ENCODE measurements at regions not wholly inside any gene's neighbourhood (a gene's known extent, or its start where the extent isn't known, plus 50 kb on each side); places are given as distances from the start of the nearest gene placed in this dataset.
"Not testable (repeated sequence)": the region's sequence is repeated elsewhere in the genome, so short reads cannot be mapped to it uniquely, and the experiment has no call there.

DNA sequence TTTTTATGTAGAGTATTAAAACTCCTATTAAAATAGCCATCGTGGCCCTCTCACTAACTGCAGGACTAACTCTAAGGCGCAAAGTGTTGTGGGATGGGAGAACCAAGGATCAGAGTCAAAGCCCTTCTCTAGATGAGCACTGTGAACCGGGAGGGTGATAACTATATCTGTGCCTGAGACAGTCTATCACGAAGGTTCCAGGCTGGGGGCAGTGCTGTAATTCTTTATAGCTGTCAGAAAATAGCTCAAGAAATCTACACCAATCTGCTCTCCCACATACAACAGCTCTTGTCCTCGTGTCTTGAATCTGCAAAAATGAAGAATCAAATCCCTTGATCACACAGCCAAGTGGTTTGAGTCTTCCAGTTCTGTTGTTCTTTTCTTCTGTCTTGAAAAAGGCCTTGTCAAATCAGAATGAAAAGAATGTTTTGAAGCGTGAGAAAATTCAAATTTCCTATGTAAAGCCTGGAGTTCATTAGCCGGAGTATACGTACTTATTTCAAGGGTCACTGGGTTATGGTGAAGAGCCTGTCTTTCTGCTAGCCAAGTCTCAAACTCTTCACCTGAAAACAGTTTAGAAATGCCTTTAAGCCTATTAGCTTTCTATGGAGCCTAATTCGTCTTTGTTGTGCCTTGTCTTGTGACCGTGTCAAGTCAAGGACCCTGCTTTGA, 185.3 kb upstream of the NECTIN3 start:
- H3K4me2 ChIP-seq: no peak overlapping the region
- H3K27me3 ChIP-seq (ENCODE audit: insufficient read depth, low read depth): no peaks in the 10 kb centered on the region
- no peak overlapping the region for H3K9ac ChIP-seq
- TF ChIP-seq, protein P1, sequence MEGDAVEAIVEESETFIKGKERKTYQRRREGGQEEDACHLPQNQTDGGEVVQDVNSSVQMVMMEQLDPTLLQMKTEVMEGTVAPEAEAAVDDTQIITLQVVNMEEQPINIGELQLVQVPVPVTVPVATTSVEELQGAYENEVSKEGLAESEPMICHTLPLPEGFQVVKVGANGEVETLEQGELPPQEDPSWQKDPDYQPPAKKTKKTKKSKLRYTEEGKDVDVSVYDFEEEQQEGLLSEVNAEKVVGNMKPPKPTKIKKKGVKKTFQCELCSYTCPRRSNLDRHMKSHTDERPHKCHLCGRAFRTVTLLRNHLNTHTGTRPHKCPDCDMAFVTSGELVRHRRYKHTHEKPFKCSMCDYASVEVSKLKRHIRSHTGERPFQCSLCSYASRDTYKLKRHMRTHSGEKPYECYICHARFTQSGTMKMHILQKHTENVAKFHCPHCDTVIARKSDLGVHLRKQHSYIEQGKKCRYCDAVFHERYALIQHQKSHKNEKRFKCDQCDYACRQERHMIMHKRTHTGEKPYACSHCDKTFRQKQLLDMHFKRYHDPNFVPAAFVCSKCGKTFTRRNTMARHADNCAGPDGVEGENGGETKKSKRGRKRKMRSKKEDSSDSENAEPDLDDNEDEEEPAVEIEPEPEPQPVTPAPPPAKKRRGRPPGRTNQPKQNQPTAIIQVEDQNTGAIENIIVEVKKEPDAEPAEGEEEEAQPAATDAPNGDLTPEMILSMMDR (conservative IDR thresholded peaks at IDR 0.05; ENCODE audit: low read depth, low read length): no peak
- H3K36me3 ChIP-seq (ENCODE audit: insufficient read depth): no peaks in the 10 kb centered on the region
- H3K4me3 ChIP-seq (IDR thresholded peaks at IDR 0.05; ENCODE audit: insufficient read depth, low read depth, low read length): no peak overlapping the region
- peaks cover 12% of the 10 kb centered on the region for H3K4me1 ChIP-seq (ENCODE audit: low read depth, poor library complexity, severe bottlenecking)
- H2AFZ ChIP-seq (ENCODE audit: low read depth): no peak overlapping the region
- H3K27ac ChIP-seq: no peak overlapping the region
- H3K79me2 ChIP-seq (ENCODE audit: insufficient read depth, low read depth): no peaks in the 10 kb centered on the region
- H4K20me1 ChIP-seq (ENCODE audit: insufficient read depth): no peaks in the 10 kb centered on the region

DNA sequence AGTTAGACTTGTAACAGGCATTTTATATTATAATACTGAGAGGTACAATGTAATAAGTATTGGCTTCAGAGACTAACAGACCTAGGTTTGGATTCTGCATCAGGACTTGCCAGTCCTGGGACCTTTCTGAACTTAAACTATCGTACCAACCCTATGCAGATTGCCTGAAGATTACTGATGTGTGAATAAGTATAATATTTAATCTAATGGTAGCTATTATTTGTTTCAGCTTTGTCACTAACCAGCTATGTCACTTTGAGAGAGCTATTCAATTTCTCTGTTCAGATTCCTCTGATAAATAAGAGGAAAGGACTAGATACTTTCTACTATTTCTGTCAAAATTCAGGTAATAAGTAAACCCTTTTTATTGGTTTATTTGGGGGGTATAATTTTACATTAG, 184.4 kb upstream of the NECTIN3 start:
- H3K79me2 ChIP-seq (ENCODE audit: insufficient read depth, low read depth): no peaks in the 10 kb centered on the region
- H3K4me1 ChIP-seq (ENCODE audit: low read depth, poor library complexity, severe bottlenecking): peaks cover 4% of the 10 kb centered on the region
- no peak overlapping the region for H3K4me2 ChIP-seq
- no peaks in the 10 kb centered on the region for H3K36me3 ChIP-seq (ENCODE audit: insufficient read depth)
- H3K27me3 ChIP-seq (ENCODE audit: insufficient read depth, low read depth): no peaks in the 10 kb centered on the region
- no peak overlapping the region for H3K27ac ChIP-seq
- TF ChIP-seq, protein P1 (conservative IDR thresholded peaks at IDR 0.05; ENCODE audit: low read depth, low read length): no peak
- H3K4me3 ChIP-seq (IDR thresholded peaks at IDR 0.05; ENCODE audit: insufficient read depth, low read depth, low read length): no peak overlapping the region
- no peak overlapping the region for H2AFZ ChIP-seq (ENCODE audit: low read depth)
- H4K20me1 ChIP-seq (ENCODE audit: insufficient read depth): no peaks in the 10 kb centered on the region
- H3K9ac ChIP-seq: no peak overlapping the region

DNA sequence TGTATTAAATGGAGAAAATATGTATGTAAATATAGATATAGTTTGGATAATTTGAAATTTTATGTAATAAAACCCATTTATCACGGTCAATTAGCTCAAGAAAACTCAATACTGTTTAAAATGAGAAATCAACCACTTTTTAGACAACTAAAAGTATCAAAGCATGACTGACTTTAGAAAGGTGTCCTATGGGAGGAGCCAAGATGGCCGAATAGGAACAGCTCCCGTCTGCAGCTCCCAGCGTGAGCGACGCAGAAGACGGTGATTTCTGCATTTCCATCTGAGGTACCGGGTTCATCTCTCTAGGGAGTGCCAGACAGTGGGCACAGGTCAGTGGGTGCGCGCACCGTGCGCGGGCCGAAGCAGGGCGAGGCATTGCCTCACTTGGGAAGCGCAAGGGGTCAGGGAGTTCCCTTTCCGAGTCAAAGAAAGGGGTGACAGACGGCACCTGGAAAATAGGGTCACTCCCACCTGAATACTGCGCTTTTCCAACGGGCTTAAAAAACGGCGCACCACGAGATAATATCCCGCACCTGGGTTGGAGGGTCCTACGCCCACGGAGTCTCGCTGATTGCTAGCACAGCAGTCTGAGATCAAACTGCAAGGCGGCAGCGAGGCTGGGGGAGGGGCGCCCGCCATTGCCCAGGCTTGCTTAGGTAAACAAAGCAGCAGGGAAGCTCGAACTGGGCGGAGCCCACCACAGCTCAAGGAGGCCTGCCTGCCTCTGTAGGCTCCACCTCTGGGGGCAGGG, 182.8 kb upstream of the NECTIN3 start:
- not testable (repeated sequence) for H3K79me2 ChIP-seq (ENCODE audit: insufficient read depth, low read depth); H3K4me1 ChIP-seq (ENCODE audit: low read depth, poor library complexity, severe bottlenecking); H3K4me2 ChIP-seq; H3K27ac ChIP-seq; H4K20me1 ChIP-seq (ENCODE audit: insufficient read depth); H3K4me3 ChIP-seq (IDR thresholded peaks at IDR 0.05; ENCODE audit: insufficient read depth, low read depth, low read length); H3K36me3 ChIP-seq (ENCODE audit: insufficient read depth); H3K27me3 ChIP-seq (ENCODE audit: insufficient read depth, low read depth)
- H2AFZ ChIP-seq (ENCODE audit: low read depth): peak overlapping the region; percentile 26; the same call in 1 of the 2 replicates
- H3K9ac ChIP-seq: peak overlapping the region; percentile 49; the same call in 1 of the 2 replicates

DNA sequence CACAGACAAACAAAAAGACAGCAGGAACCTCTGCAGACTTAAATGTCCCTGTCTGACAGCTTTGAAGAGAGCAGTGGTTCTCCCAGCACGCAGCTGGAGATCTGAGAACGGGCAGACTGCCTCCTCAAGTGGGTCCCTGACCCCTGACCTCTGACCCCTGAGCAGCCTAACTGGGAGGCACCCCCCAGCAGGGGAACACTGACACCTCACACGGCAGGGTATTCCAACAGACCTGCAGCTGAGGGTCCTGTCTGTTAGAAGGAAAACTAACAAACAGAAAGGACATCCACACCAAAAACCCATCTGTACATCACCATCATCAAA, 182.3 kb upstream of the NECTIN3 start:
- not testable (repeated sequence) for H3K27me3 ChIP-seq (ENCODE audit: insufficient read depth, low read depth); H2AFZ ChIP-seq (ENCODE audit: low read depth); H3K9ac ChIP-seq; H3K4me1 ChIP-seq (ENCODE audit: low read depth, poor library complexity, severe bottlenecking); H3K4me3 ChIP-seq (IDR thresholded peaks at IDR 0.05; ENCODE audit: insufficient read depth, low read depth, low read length); H3K27ac ChIP-seq; H3K4me2 ChIP-seq; H4K20me1 ChIP-seq (ENCODE audit: insufficient read depth); H3K79me2 ChIP-seq (ENCODE audit: insufficient read depth, low read depth); H3K36me3 ChIP-seq (ENCODE audit: insufficient read depth)

DNA sequence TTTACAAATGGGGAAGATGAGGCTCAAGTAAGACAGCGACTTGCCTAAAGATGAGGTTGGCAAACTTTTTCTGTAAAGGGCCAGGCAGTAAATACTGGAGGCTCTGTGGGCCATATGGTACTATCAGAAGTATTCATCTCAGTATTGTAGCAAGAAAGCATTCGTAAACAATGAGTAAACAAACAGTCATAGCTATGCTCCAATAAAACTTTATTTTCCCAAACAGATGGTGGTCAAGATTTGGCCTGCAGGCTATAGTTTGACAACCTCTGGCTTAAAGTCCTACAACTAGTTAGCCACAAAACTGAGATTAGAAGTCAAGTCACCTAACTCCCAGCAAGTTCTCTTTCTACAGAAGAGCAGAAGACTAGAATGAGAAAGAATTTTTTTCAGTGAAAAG, 177.0 kb upstream of the NECTIN3 start:
- Histone ChIP-seq H3K36me3 (ENCODE audit: insufficient read depth) (no peaks in the 10 kb centered on the region), H3K27ac (no peak overlapping the region)

More for the DNA sequence above, 177.0 kb upstream of the NECTIN3 start:
- H3K4me1 ChIP-seq (ENCODE audit: low read depth, poor library complexity, severe bottlenecking): no peaks in the 10 kb centered on the region
- no peak overlapping the region for H2AFZ ChIP-seq (ENCODE audit: low read depth)
- H3K79me2 ChIP-seq (ENCODE audit: insufficient read depth, low read depth): no peaks in the 10 kb centered on the region
- no peaks in the 10 kb centered on the region for H3K27me3 ChIP-seq (ENCODE audit: insufficient read depth, low read depth)
- H4K20me1 ChIP-seq (ENCODE audit: insufficient read depth): no peaks in the 10 kb centered on the region
- H3K4me3 ChIP-seq (IDR thresholded peaks at IDR 0.05; ENCODE audit: insufficient read depth, low read depth, low read length): no peak overlapping the region
- TF ChIP-seq, protein P1 (conservative IDR thresholded peaks at IDR 0.05; ENCODE audit: low read depth, low read length): no peak
- H3K4me2 ChIP-seq: no peak overlapping the region
- no peak overlapping the region for H3K9ac ChIP-seq
